Esophagus muscularis mucosa (tissue), 4 donors: ENCODE measurements at regions not wholly inside any gene's neighbourhood (a gene's known extent, or its start where the extent isn't known, plus 50 kb on each side); places are given as distances from the start of the nearest gene placed in this dataset.

ENCODE experiments used
- EP300 ChIP-seq: sonication (generic); formaldehyde crosslinking; IDR thresholded peaks from one replicate; pipeline ENCODE4 v1.6.1; 2017; ENCODE audit warnings: antibody characterized with exemption
- POLR2AphosphoS5 ChIP-seq, 2 donors: sonication (generic); formaldehyde crosslinking; IDR thresholded peaks; one replicate each; pipeline ENCODE4 v1.6.1; 2017; ENCODE audit warnings: antibody characterized with exemption in 2 of 2
- TF ChIP-seq, protein P1 (sequence below), 3 experiments: fragments of 200-600 bp in 2 of 3; fragments of 450-650 bp in 1 of 3; sonication (generic) in 2 of 3; IDR thresholded peaks; one replicate each; pipeline ENCODE4 v1.5.1; 2017 to 2019; ENCODE audit warnings: antibody characterized with exemption in 3 of 3, mild to moderate bottlenecking in 2 of 3, moderate library complexity in 1 of 3

DNA sequence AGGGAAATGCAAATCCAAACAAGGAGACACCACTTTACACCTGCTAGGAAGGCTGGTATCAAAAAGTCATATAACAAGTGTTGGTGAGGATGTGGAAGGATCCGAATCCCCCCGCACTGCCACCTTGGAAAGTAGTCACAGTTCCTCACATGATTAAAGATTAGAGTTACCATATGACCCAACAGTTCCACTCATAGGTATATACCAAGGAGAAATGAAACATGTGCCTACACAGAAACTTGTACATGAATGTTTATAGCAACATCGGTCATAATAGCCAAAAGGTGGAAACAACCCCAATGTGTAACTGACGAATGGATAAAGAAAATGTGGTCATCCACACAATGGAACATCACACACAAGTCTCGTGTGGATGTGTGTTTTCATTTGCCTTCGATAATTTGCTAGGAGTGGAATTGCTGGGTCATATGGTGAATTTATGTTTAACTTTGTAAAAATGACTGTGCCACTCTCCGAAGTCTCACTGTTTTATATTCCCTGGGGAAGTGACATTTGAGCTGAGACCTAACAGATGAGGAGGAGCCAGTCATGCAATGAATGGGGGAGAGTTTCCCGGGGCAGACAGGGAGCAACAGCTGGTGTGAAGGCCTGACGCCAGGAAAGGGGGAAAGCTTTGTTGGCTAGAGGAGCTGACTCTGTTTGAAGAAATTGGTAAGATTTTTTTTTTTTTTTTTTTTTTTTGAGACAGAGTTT lies 125.9 kb upstream of the MLN start:
- TF ChIP-seq, protein P1, sequence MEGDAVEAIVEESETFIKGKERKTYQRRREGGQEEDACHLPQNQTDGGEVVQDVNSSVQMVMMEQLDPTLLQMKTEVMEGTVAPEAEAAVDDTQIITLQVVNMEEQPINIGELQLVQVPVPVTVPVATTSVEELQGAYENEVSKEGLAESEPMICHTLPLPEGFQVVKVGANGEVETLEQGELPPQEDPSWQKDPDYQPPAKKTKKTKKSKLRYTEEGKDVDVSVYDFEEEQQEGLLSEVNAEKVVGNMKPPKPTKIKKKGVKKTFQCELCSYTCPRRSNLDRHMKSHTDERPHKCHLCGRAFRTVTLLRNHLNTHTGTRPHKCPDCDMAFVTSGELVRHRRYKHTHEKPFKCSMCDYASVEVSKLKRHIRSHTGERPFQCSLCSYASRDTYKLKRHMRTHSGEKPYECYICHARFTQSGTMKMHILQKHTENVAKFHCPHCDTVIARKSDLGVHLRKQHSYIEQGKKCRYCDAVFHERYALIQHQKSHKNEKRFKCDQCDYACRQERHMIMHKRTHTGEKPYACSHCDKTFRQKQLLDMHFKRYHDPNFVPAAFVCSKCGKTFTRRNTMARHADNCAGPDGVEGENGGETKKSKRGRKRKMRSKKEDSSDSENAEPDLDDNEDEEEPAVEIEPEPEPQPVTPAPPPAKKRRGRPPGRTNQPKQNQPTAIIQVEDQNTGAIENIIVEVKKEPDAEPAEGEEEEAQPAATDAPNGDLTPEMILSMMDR (IDR thresholded peaks at IDR 0.05): no peak
- no peak for TF ChIP-seq EP300
- TF ChIP-seq POLR2AphosphoS5 (IDR thresholded peaks at IDR 0.05): no peak
